ENCODE measurements at regions not wholly inside any gene's neighbourhood (a gene's known extent, or its start where the extent isn't known, plus 50 kb on each side); places are given as distances from the start of the nearest gene placed in this dataset.

DNA sequence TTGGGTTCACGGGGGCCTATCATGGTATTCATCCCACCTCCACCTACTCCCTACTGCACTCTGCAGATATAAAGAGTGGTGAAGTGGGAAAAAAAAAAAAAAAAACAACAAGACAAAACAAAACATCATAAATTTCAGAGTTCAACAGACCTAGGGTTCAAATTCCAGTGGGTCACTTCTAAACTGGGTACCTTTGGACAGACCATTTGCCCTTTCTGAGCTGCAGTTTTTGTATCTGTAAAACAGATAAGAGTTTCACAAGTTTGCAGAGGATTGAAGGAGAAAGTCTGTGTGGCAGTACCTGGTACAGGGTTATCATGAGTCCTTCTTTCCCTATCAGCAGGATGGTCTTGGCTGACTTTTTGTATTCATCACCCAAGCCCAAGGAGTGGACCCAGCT, 211.2 kb upstream of the EEA1 start:
- TF ChIP-seq CTCF (IDR thresholded peaks at IDR 0.05), result no peak
- no peak for TF ChIP-seq POLR2AphosphoS5 (IDR thresholded peaks at IDR 0.05)
- no peak for TF ChIP-seq POLR2A (IDR thresholded peaks at IDR 0.05)
- H3K4me1 ChIP-seq, result peaks cover 0 to 14% of the 10 kb centered on the region in 2 donors
- no peaks in the 10 kb centered on the region for H3K27me3 ChIP-seq

DNA sequence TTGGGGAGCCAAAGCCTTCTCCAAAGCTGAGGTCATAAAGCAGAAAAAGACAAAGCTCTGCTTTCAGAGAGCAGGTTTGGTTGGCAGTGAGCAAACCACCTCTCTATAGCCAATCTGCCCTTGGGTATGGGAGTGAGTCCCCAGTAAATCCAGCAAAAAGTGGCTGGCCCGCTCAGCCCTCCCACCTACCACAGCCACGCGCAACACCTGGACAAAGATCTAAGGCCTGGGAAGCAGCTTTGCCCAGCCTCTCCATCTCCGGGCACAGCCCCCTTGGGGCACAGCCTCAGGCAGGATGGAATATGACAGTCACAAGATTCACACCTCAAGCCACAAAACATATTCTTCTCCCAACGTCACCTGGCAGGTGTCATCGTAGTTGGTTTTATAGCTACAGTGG, 211.7 kb upstream of the EEA1 start:
- TF ChIP-seq POLR2A (IDR thresholded peaks at IDR 0.05), result no peak
- peak in 1 of 3 donors; percentile 61 for TF ChIP-seq POLR2AphosphoS5 (IDR thresholded peaks at IDR 0.05)
- Histone ChIP-seq H3K4me3 (no peak overlapping the region), H3K27me3 (no peaks in the 10 kb centered on the region), H3K36me3 (no peaks in the 10 kb centered on the region), H3K27ac (peak overlapping the region; percentile 68 to 72), H3K4me1 (peaks cover 0 to 15% of the 10 kb centered on the region in 2 donors), H3K9me3 (no peaks in the 10 kb centered on the region)
- peak in 1 of 2 donors; percentile 70 for DNase-seq (ENCODE audit: low spot score in 2 of 2)
- intact Hi-C loops (cut with DNase I; ENCODE audit: low total_unique reads), result no loop called here

More for the DNA sequence above, 211.2 kb upstream of the EEA1 start:
- no peak for DNase-seq (ENCODE audit: low spot score in 2 of 2)
- Histone ChIP-seq H3K36me3 (no peaks in the 10 kb centered on the region), H3K4me3 (no peak overlapping the region), H3K27ac (peak overlapping the region; percentile 68 to 72), H3K9me3 (no peaks in the 10 kb centered on the region)
- intact Hi-C loops (cut with DNase I; ENCODE audit: low total_unique reads), result no loop called here

DNA sequence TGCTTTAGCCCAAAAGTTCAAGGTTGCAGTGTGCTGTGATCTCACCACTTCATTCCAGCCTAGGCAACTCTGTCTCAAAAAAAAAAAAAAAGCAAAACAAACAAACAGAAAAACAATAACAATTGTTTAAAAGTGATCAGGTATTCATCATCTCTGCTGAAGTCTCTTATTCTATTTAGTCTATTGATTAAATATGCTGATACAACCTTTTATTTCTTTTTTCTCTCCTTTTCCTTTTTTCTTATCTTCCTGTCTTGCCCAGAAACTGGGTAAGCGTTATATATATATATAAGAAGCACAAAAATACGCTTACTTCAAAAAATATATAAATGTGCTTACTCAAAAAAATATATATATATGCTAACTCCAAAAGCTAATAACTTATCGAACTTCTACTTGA, 213.8 kb upstream of the EEA1 start:
- intact Hi-C loops (cut with DNase I; ENCODE audit: low total_unique reads), result no loop called here
- TF ChIP-seq CTCF (IDR thresholded peaks at IDR 0.05) (no peak), POLR2AphosphoS5 (IDR thresholded peaks at IDR 0.05) (no peak), POLR2A (IDR thresholded peaks at IDR 0.05) (no peak)
- no peak overlapping the region for H3K4me3 ChIP-seq
- no peak overlapping the region for H3K27ac ChIP-seq
- no peaks in the 10 kb centered on the region for H3K27me3 ChIP-seq
- H3K4me1 ChIP-seq, result peaks cover 0 to 11% of the 10 kb centered on the region in 2 donors
- H3K9me3 ChIP-seq, result no peaks in the 10 kb centered on the region
- no peak for DNase-seq (ENCODE audit: low spot score in 2 of 2)
- H3K36me3 ChIP-seq, result no peaks in the 10 kb centered on the region

DNA sequence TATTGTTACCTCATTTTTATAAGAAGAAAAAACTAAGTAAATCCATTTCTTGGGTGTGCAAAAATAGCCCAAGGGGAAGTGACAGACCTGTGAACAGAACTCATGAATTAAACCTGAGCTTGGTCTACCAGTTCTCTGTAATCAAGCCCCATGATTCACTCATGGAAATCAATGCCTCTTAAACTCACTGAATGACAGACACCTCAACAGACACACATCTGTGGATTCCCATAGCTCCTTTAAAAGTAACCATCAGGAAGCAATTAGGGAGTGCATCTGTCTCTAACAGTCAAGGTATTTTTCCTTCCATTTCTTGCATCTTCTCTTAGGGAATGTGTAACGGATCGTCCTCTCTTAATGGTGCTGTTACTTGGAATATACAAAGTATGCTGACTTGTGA, 215.0 kb upstream of the EEA1 start:
- Histone ChIP-seq H3K9me3 (no peaks in the 10 kb centered on the region), H3K4me3 (no peak overlapping the region), H3K4me1 (peaks cover 0 to 10% of the 10 kb centered on the region in 2 donors), H3K27ac (no peak overlapping the region), H3K36me3 (no peaks in the 10 kb centered on the region), H3K27me3 (no peaks in the 10 kb centered on the region)
- intact Hi-C loops (cut with DNase I; ENCODE audit: low total_unique reads), result no loop called here
- no peak for DNase-seq (ENCODE audit: low spot score in 2 of 2)
- TF ChIP-seq POLR2A (IDR thresholded peaks at IDR 0.05), result no peak
- TF ChIP-seq POLR2AphosphoS5 (IDR thresholded peaks at IDR 0.05), result no peak
- no peak for TF ChIP-seq CTCF (IDR thresholded peaks at IDR 0.05)

GRCh38 chr12:93145086-93145485, 216.0 kb upstream of the EEA1 start:
- Histone ChIP-seq H3K9me3 (no peaks in the 10 kb centered on the region), H3K4me3 (no peak overlapping the region), H3K27ac (peak overlapping the region; percentile 44 to 62), H3K36me3 (no peaks in the 10 kb centered on the region), H3K27me3 (no peaks in the 10 kb centered on the region), H3K4me1 (peaks cover 0 to 10% of the 10 kb centered on the region in 2 donors)
- intact Hi-C loops (cut with DNase I; ENCODE audit: low total_unique reads), result no loop called here
- DNase-seq (ENCODE audit: low spot score in 2 of 2), result no peak
- TF ChIP-seq CTCF (IDR thresholded peaks at IDR 0.05), result no peak
- TF ChIP-seq POLR2AphosphoS5 (IDR thresholded peaks at IDR 0.05), result peak in 1 of 3 donors; percentile 37

Data from breast epithelium (tissue), 4 donors.